CD4-positive, alpha-beta T cell treated with Interferon gamma for 1 hour (primary cell): ENCODE measurements at regions not wholly inside any gene's neighbourhood (a gene's known extent, or its start where the extent isn't known, plus 50 kb on each side); places are given as distances from the start of the nearest gene placed in this dataset.
A peak's percentile ranks its signal among the peaks of the same experiment; 100 is the strongest.

Source experiments
- DNase-seq: peaks from one replicate; pipeline ENCODE4 v3.0.0-alpha.2; 2020

DNA sequence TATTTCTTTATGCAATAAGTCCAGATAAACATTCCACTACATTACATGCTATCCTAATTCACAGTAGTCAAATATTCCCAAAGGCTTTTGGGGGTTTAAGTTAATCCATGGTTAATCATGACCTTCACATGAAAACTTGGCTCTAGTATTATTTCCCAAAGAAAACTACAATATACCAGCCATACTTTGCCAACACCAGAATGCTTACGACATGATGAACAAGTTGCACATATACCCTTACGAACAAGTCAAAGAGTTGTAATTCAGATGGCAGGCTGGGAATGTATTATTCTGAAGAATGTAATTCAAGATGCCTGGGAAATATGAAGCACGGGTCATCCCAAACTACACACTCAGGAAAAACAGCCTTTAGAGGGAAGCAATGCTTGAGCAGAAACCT, 499.6 kb downstream of the PPARGC1A start:
- no peak for DNase-seq

DNA sequence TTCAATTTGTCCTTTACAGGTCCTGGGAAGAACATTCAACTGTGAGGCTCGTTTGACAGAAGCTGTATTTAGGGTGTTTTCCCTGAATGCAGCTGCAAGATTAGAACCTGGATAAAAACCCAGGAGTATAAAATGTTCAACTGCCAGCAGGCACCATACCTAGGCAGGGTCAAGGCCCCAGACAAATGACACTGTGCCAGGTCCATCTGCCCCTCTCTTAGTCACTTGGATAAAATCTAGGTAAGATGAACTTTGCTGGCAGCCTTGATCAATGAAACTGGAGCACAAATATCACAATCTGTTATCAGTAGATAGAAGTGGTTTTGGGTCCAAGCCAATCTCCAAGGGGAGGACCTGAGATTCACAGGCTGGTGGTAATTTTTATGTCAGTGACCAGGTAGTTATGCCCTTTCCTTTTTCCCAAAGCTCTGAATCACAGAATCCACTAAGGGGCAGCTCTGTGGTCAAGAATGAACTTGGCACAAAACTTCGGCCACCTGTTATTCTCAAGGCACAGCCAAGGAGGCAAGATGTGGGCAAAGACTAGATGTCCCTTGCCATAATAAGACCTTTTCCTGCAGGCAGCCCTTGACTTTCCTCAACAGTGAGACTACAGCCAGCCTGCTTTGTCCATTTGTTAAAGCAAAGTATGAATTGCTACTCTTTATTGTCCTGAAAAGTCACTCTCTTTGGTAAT, 501.0 kb downstream of the PPARGC1A start:
- DNase-seq: no peak

DNA sequence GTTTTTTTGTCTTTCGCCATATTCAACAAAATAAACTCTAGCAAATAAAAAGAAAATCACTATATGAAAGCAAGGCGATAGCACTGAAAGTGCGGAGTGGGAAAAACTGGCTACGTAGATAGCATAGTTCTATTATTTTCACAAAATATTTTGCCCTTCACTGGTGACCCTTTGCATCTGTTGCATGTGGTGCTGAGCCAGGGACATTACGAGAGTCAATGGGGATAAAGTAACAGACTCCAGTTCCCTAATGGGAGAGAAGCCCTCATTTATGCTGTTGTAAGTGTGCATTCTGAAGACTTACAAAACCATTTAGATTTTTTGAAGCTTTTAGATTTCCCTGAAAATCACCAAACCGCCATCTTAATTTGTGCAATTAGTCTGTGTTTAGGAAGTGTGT, 501.6 kb downstream of the PPARGC1A start:
- no peak for DNase-seq

DNA sequence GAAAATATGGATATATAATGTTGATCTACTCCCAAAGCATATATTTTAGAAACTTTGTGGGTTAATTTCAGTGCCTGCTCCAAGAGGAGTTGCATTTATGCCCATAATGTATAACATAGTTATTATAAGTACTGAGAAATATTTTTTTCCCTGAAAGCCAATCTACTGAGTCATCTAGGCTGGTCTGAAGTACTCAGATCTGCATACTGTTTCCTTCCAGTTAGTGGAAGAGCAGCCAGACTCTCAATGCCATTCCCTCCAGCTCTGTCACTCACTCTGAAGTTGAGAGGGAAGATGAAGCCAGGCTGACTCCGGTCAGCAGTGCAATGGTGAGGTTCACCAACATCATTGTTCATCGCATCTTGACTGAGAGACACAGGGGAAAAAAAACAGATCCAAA, 505.1 kb downstream of the PPARGC1A start:
- DNase-seq: no peak

DNA sequence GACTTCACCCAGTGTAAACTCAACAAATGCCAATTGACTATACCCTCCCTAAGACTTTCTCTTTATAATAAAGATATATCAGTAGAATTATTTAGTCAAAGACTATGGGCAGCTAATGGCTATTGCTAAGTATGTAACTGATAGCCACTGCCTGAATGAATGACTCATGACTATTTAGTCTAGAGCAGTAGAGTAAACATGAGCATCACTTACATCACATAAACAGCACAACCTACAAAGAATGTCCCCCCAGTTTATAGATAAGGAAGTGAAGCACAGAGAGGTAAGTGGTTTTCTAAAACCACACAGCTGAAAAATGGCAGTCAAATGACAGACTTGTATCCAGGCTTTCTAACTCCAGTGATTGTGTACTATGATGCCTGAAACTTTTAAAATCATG, 507.0 kb downstream of the PPARGC1A start:
- DNase-seq: no peak

DNA sequence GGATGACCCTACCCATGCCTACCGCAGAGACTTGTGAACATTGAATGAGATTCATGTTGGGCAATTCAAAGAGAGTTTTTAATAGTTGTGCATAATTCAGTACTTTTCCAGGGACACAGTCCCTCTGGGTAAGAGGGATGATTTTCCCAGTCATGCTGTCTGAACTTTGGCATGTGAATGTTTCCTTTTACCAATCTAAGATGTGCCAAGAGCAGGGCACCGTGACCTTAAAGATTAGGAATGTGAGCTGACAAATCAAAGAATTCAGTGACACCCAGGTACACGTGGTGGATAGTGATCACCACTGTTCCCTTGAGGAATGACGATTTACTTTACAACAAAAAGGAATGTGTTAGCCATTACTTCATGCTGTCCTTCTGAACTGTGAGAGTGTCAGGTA, 515.6 kb downstream of the PPARGC1A start:
- no peak for DNase-seq

DNA sequence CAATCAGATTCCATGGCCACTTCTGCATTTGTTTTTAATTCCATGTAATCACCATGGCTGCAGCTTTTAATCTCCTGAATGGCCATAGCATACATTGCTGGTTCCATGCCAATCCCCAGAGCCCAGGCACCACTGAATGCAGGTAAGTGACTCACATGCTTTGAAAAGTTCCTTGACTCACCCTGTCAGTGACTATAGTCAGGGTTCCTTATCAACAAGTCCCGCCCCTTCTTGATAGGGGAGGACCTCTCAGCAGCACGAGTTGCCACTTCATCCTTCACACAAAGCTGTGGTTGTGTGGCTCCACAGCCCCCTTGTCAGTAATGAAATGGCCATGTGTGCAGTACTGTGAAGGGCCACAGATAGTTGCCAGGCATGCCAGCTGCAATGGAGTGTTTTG, 516.6 kb downstream of the PPARGC1A start:
- DNase-seq: no peak

DNA sequence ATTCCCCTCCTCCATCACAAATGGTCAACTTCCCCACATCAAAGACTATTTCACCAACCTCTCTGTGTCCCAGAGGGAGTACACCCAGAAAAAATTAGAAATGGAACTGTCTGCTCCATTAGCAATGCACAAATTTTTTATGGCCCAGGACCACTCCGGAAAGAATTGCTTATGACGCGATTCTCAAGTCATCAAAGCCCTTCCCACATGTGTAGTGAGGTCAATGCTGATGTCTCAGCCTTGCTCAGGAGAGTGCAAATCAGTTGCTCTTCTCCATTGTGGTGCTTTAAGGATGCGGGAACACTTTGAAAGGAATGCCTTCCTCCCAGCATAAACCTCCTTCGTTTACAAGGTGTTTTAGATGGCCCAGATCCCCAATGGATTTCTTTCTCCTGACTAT, 518.3 kb downstream of the PPARGC1A start:
- DNase-seq: no peak

DNA sequence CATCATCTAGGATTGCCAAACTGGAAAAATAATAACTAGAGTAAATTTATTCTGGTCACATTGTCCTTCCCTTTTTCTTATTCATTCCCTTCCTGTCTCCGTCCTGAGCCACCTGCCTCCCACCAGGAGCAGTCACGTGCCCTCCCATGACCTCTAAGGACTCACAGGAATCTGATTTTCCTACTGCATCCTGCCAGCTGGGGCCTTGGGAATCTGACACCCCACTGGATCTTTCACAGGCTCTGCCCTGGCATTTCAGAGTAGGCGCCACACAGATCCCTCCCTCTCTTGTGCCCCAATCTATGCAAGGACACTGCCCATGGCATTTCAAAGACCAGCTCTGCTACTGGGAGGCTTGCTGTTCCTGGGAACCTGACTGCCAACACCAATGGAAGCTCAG, 520.5 kb downstream of the PPARGC1A start:
- no peak for DNase-seq

DNA sequence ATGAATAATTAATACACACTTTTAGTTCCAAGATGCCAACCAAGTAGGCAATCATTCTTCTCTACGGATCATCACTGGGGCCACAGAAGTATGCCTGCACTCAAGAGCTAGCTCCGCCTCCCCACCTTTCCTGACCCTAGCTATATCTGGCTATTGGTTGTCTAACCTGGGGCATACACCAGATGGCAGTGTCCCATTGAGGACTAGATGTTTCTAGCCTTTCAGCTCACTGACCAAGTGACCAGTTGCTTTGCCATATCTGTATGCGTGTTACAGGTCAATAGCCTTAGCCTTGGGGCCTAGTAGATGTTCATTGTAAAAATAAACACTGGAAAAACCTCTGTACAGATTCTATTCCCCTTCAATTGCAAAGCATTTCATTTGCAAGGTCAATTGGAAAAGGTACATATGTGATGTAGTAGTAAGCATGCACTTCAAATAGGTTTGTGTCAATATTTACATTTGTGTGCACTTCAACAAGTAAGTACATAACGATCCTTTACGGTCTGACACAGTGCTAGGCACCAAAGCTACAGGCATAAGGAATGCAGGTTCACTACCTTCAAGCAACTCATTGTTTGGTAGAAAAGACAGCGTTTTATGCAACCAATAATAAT, 521.7 kb downstream of the PPARGC1A start:
- no peak for DNase-seq

DNA sequence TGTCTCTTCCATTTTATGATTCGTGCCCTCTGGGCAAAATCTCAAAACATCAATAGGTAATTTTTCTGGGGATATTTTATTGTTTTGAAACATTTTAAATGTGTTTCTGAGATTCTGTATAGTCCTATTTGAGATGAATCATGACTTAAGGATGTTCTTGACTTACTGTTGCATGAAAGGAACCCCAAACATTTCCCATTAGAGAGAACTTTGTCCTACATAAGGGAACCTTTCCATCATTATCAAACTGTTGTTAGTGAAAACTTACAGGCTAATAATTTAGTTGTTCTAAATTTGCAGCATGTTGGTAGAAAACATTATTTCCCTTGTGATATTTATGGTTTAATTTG, 523.3 kb downstream of the PPARGC1A start:
- DNase-seq: no peak

DNA sequence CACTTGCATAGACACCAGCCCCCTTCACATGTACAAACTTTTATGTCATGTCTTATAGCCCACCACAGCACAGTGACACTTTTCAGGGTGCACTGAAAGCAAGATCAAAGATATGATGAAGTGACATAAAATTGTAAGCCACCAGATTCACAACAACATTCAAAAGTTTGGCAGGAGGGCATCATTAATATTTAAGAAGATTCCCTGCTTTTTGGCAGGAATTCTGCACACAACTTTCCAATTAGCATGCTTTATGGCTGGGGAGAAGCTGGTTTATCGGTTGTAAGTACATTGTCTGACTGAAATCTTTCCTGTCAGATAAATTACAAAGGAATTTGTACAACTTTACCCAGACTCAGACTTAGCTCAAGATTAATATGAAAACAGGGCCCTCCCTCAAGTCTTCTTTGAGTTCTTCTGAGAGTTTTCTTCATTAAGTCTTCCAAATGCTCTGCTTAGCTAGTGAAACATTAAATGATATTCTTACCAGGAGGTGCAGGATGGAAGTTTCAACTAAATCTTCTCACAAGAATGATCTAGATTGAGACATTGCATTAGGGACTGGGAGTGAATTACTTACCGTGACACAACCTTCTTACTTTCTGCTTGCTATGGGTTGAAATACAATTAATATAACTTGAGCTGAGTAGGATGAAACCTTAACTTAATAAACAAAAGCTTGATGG, 523.8 kb downstream of the PPARGC1A start:
- DNase-seq: no peak

DNA sequence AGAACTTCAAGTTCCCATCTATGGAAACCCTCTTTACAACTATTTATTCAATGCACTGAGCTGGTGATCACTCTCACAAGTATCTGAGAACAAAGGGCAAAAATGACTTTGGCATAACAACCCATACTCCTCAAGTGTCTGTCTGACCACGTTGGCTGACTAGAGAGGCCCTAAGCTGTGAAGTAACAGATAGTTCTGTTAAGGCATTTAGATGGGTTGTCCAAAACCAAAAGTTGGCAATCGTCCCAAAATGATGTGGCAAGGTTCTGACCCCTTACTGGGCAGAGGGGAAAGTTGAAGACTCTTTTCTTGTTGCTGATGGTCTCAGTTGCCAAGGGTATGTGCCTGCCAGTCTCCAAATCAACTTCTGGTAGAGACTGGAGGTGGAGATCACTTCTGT, 524.8 kb downstream of the PPARGC1A start:
- no peak for DNase-seq

DNA sequence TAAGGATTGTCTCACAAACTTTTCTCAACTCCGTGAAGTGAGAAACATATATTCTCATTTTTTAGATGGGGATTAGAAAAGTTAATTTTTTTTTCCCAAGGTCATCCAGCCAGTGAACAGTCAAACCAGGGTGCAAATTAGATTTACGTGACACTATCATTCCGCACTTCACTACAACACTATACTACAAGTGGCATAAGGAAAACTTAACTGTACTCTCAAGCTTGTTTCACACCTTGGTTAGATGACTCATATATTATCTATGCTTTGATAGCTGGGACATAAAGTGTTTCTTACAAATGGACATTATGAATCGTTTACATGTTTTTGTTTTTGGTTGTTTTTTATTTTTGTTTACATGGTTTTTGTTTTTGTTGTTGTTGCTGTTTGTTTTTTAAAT, 525.7 kb downstream of the PPARGC1A start:
- DNase-seq: no peak

DNA sequence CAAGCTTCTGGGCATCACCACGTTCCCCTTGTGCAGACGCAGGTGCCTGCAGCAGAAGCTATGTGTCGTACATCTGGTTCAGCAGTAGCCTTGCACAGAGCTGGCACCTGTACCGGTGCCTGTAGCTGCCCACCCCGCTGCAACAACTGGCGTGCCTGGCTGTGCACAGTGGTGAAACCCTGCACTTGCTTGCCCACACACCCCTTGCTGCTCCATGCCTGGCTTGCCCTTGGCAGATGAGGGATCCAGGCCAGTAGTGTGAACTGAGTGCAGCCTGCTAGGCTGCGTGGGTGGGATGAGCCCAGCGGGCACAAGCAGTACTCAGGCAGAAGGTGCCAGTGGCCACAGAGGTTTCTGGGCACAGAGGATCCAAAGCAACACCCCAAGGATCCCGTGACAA, 528.4 kb downstream of the PPARGC1A start:
- no peak for DNase-seq

DNA sequence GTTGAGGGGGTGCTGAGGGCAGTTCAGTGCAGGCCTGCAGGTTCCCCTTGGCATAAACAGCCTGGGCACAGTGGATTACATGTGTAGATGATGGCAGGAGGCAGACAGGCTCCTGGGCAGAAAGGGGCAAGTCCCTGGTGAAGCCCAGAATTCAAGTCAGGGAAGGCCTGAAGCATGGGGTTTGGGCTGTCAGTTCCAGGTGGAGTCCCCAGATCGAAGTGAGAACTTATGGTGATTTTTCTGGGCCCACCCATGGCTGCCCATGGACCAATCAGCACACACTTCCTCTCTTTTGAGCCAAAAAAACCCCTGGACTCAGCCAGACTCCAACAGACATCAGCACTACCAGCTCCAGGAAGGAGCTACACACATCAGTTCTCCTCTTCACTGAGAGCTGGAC, 529.1 kb downstream of the PPARGC1A start:
- DNase-seq: no peak

DNA sequence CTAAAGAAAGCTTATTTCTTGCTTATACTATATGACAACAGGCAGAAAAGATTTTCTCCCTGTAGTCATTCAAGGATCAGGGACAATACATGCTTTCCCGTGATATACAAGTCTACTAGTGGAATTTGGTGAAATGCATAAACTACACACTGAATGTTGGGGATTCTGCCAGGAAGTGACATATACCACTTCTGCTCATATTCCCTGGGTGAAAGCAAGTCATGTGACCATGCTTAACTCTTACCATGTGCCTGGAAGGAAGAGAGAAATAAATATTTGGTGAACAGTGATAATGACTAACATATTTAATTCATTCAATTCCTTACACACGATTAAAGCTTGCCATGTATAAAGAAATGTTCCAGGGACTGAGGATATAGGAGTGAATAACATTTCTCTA, 534.6 kb downstream of the PPARGC1A start:
- DNase-seq: no peak

DNA sequence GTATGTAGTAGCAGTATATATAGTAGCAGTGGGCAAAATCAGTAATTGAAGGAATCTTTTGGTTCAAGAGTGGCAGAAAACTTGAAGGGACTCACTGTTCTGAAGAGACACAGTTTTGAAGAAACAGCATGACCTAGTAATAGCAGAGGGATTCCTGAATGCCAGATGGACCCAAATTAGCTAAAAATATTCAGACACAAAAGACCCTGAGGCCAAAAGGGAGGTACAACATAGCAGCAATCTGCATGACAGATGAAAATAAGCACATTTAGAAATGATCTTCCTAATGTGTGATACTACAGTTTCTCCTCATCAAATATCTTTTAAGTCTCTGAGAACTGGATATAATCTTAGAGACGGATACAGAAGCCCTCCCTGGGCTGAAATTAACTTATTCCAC, 536.6 kb downstream of the PPARGC1A start:
- no peak for DNase-seq

DNA sequence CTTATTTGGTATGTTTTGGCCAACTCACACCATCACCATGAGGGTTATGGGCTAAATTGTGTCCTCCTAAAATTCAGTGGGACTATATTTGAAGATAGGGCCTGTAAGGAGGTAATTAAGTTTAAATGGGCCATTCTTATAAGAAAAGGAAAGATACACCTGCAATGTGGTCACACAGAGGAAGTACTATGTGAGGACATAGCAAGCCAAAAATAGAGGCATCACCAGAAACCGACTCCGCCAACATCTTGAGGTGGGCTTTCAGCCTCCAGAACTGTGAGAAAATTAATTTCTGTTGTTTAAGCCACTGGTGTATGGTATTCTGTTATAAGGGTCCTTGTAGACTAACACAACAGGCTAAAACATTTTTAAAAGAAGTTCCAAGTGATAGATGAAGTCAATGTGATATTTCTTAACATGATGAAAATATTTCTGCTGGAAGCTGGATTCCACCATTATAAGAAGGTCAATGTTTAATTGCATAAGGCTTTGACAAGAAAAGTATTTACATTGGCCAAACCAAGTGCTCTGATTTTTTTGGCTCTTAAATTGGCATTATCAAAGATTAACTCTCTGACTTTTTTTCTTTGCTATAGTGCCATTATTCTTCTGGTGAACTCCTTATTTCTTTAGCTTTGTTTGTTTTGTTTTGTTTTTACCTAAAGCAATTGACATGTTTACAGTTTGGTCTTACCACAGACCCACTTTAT, 540.9 kb downstream of the PPARGC1A start:
- DNase-seq: no peak

DNA sequence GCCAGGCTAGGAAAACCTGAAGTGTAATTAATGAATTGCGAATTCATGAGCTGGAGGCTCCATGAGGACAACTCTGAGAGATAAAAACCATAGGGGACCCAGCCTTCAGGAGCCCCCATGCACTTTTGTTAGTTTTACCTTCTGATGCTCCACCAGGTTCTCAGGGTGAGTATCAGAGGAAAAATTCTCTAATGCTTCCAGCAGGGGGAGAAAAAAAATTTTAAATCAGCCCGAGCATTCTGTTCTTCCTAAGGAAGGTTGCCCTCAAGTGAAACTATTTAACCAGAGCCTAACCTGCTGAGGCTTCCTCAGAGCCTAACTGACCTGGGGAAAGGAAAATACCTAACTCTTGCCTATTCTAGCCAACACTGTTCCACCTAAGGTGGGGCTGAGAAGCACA, 552.6 kb downstream of the PPARGC1A start:
- no peak for DNase-seq

DNA sequence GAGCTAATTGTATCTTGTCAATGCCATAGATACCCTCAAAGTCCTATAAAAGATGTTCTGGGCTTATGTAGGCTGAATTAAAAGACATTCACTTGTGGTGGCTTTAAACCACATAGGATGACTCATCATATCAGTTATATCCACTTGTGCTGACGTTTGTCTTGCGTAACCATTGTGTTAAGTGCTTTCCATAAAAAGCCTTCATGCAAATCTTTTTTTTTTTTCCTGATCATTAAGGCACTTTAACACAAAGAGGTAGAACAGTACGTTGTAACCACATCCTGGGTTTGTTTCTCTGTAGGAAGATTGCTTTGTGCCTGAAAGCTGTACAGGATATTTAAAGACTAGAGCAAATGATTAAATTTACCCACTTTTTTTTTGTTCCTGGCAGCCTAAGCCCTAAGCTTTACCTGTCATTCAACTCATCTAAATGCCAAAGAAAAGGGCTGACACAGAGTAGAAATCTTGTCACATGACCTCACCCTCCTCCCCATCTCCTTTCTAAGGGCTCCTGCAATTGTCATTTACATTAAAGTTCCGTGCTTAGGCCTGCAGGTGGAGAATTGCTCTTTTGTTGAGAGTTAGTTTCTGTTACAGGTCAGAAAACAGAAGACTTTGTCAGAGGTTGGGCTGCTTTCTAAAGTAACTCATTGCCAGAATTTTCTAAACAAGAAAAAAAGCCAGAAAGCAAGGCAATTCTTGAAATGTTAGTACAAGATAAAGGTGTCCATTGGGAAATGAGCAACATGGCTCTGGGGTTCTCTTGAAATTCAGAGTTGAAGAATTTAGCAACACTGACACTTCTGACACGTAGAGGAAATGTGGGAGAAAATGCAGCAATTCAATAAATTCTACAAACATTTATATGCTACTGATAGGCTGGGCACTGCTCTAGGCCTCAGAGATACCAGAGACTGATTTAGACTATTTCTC, 555.6 kb downstream of the PPARGC1A start:
- DNase-seq: peak; percentile 1

DNA sequence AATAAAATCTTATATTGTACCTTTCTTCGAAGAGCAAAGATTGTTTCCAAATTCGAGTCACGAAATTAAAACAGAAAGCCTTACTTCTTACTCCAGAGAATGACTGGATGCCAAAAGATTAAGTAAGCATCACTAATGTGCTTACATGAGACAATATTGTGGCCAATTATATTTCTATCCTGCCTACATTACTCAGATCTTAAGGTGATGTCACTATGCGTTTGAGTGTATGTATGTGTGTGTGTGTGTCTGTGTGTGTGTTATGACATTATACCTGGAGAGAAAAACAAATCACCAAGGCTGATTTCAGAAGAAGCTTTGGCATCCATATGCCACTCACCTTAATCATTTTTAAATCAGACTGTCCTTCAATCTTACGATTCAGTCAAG, 556.3 kb downstream of the PPARGC1A start:
- no peak for DNase-seq

DNA sequence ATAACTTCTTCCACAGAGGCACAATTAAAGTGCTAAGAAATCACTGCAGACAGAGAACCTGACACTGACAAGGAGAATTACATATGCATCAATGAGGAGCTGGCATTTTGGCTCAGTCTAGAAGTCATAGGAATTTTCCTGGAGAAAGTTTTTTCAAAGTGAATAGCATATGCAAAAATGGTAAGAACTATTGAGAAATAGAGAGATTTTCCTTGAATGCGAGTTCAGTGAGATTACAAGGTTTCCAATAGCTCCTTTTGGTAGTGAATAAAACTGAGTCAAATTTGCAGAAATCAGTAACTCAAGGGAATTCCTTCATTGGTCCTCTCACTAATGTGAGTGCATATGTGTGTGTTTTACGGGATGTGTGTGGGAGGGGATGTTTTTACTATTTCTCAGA, 557.5 kb downstream of the PPARGC1A start:
- DNase-seq: no peak
